Endothelial cell (in vitro differentiated cells): ENCODE measurements at regions not wholly inside any gene's neighbourhood (a gene's known extent, or its start where the extent isn't known, plus 50 kb on each side); places are given as distances from the start of the nearest gene placed in this dataset.

Experiments
- DNase-seq: peaks from one replicate; pipeline ENCODE4 v3.0.0; 2021; ENCODE audit warnings: low spot score
- H3K27ac Mint-ChIP-seq: one replicate; pipeline ENCODE4 v1.8.0; 2021; ENCODE audit warnings: mixed read lengths, inconsistent platforms; ENCODE audit not compliant: unreplicated experiment
- H3K27me3 Mint-ChIP-seq: one replicate; pipeline ENCODE4 v1.8.0; 2021; ENCODE audit warnings: mild to moderate bottlenecking, moderate library complexity, mixed read lengths, inconsistent platforms; ENCODE audit not compliant: unreplicated experiment
- H3K36me3 Mint-ChIP-seq: one replicate; pipeline ENCODE4 v1.8.0; 2021; ENCODE audit warnings: mild to moderate bottlenecking, low read depth, mixed read lengths, inconsistent platforms; ENCODE audit not compliant: unreplicated experiment
- H3K4me1 Mint-ChIP-seq: one replicate; pipeline ENCODE4 v1.8.0; 2021; ENCODE audit warnings: mild to moderate bottlenecking, mixed read lengths, inconsistent platforms; ENCODE audit not compliant: unreplicated experiment
- H3K4me3 Mint-ChIP-seq: one replicate; pipeline ENCODE4 v1.8.0; 2021; ENCODE audit warnings: mild to moderate bottlenecking, mixed read lengths, inconsistent platforms; ENCODE audit not compliant: unreplicated experiment
- H3K9me3 Mint-ChIP-seq: one replicate; pipeline ENCODE4 v1.8.0; 2021; ENCODE audit warnings: mixed read lengths, inconsistent platforms; ENCODE audit not compliant: unreplicated experiment
- TF ChIP-seq, protein P1 (sequence below): fragments of 200-600 bp; sonication (generic); IDR thresholded peaks from one replicate; pipeline ENCODE4 v1.5.0; 2021; ENCODE audit warnings: antibody characterized with exemption; ENCODE audit not compliant: unreplicated experiment

DNA sequence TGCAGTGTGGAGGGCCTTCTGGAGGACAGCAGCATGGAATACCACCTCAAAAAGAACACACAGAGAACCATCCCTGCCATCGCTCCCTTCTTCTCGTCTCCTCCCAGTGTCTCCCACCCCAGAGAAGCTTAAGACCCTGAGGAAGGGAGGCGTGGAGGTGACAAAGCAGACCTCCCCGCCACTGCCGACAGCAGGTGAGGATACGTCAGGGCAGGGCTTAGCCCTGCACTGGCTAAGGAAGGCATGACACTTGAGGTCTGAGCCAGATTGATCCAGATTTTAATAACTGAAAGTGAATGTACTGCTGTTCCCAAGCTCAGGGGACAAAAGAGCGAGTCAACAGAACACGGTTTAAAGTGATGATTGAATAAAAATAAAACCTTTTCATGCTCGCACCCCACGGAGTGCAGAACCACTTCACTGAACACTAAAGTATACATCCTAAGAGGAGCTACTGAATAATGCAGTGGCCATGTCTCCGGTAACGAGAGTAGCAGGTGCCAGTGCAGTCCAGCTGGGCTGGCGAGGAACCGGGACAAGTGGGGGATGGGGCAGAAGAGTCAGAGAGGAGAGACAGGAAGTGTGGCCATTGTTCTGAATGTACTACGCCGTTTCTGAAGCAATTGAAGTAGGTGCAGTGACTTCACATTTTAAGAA lies 391.0 kb downstream of the CDH2 start:
- TF ChIP-seq, protein P1, sequence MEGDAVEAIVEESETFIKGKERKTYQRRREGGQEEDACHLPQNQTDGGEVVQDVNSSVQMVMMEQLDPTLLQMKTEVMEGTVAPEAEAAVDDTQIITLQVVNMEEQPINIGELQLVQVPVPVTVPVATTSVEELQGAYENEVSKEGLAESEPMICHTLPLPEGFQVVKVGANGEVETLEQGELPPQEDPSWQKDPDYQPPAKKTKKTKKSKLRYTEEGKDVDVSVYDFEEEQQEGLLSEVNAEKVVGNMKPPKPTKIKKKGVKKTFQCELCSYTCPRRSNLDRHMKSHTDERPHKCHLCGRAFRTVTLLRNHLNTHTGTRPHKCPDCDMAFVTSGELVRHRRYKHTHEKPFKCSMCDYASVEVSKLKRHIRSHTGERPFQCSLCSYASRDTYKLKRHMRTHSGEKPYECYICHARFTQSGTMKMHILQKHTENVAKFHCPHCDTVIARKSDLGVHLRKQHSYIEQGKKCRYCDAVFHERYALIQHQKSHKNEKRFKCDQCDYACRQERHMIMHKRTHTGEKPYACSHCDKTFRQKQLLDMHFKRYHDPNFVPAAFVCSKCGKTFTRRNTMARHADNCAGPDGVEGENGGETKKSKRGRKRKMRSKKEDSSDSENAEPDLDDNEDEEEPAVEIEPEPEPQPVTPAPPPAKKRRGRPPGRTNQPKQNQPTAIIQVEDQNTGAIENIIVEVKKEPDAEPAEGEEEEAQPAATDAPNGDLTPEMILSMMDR = no peak
- no peak overlapping the region for H3K4me3 Mint-ChIP-seq
- H3K27me3 Mint-ChIP-seq = no peaks in the 10 kb centered on the region
- H3K4me1 Mint-ChIP-seq = peaks cover 12% of the 10 kb centered on the region
- no peak for DNase-seq
- no peak overlapping the region for H3K27ac Mint-ChIP-seq
- no peaks in the 10 kb centered on the region for H3K36me3 Mint-ChIP-seq
- no peaks in the 10 kb centered on the region for H3K9me3 Mint-ChIP-seq

DNA sequence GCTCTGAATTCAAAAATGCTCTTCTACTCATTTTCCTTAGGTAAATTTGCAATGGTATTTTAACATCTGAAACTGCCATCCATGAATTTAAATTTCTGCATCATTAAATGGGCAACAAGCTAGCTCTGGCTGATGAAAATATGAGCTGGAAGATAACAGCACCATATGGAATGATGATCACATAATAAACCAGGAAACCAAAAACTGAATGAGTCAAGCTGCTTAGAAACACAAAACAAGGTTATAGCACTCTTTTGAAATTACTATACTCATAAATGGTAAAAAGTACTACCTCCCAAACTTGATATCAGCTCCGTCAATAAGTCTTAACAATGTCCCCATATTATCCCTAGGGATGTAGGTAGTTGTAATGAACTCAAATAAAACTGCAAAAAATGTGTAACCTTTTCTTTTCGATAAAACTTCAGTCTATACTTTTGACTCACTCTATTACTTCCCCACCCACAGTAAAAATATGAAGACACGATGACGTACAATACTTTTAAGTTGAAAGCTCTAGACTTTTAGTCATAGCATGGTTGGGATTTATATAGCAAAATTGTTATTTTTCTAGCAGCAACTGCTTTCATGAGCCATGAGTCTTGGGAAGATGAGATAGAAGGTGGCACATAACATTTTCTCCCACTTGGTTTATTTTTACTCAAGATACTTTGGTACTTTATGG lies 396.7 kb downstream of the CDH2 start:
- H3K4me3 Mint-ChIP-seq = no peak overlapping the region

DNA sequence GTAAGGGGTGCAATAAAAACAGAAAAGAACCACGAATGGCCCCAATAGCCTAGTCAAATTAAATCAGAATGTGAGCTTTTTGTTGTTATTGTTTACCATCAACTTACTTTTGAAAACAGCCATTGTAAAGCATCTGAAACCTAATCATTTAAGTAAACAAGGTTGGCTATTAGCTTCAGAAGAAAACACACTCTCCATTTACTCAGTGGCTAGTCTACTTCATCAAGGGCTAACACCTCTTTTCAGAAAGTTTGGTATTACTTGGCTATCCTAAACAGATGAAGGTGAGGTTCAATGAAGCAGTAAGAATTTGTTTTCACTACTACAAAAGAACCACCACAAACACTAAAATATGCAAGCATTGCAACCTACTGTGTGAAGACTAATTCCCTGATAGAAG lies 398.0 kb downstream of the CDH2 start:
- Mint-ChIP-seq H3K27ac (no peak overlapping the region), H3K4me3 (no peak overlapping the region)

More for the DNA sequence above, 396.7 kb downstream of the CDH2 start:
- DNase-seq = no peak
- Mint-ChIP-seq H3K36me3 (no peaks in the 10 kb centered on the region), H3K27ac (no peak overlapping the region), H3K27me3 (no peaks in the 10 kb centered on the region), H3K9me3 (no peaks in the 10 kb centered on the region), H3K4me1 (peaks cover 5% of the 10 kb centered on the region)
- TF ChIP-seq, protein P1 = no peak

DNA sequence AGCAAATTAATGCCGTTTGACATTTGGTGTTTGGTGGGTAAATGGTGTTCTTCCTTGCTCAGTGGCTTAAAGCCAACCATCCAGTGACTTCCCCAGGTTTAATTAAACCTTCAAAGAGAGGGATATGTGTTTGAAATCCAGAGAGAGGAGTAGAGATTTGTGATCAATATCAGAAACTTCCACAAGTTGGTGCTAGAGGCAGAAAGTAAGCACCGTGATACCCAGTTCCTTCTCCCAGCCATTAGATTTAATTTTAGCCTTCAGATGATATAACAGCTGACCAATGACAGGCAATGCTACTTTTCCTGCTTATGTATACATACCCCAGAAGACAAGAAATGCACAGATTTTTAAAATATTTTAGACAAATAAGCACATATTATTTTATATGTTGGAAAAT lies 398.5 kb downstream of the CDH2 start:
- DNase-seq = no peak

More for the DNA sequence above, 398.0 kb downstream of the CDH2 start:
- Mint-ChIP-seq H3K27me3 (no peaks in the 10 kb centered on the region), H3K9me3 (no peaks in the 10 kb centered on the region), H3K4me1 (no peaks in the 10 kb centered on the region), H3K36me3 (no peaks in the 10 kb centered on the region)
- TF ChIP-seq, protein P1 = no peak
- no peak for DNase-seq

More for the DNA sequence above, 398.5 kb downstream of the CDH2 start:
- no peaks in the 10 kb centered on the region for H3K27me3 Mint-ChIP-seq
- H3K4me3 Mint-ChIP-seq = no peak overlapping the region
- H3K4me1 Mint-ChIP-seq = no peaks in the 10 kb centered on the region
- TF ChIP-seq, protein P1 = no peak
- H3K27ac Mint-ChIP-seq = no peak overlapping the region
- H3K36me3 Mint-ChIP-seq = no peaks in the 10 kb centered on the region
- no peaks in the 10 kb centered on the region for H3K9me3 Mint-ChIP-seq
